CD8-positive, alpha-beta memory T cell (primary cell): ENCODE measurements at regions not wholly inside any gene's neighbourhood (a gene's known extent, or its start where the extent isn't known, plus 50 kb on each side); places are given as distances from the start of the nearest gene placed in this dataset.

Experiments
- CTCF ChIA-PET: fragments of 350-600 bp; sonication (Branson Sonifier 250); formaldehyde crosslinking; loops from one replicate; lab custom pipeline; 2021; ENCODE audit warnings: antibody characterized with exemption; lab: Charles Lee
- POLR2A ChIA-PET: fragments of 350-600 bp; sonication (Branson Sonifier 250); formaldehyde crosslinking; loops from one replicate; lab custom pipeline; 2021; ENCODE audit warnings: antibody characterized with exemption; lab: Charles Lee
- DNase-seq, 5 donors: peaks; one replicate each; pipeline versions ENCODE4 v3.0.0 to v3.0.0-alpha.2; 2020 to 2022; ENCODE audit warnings: mixed read lengths in 1 of 5
- H3K27ac ChIP-seq: one replicate; pipeline ENCODE4 v1.7.0; 2013; ENCODE audit warnings: low read depth, mild to moderate bottlenecking, low read length, moderate library complexity
- H3K27me3 ChIP-seq: 2 replicates; pipeline ENCODE4 v1.7.0; 2013; ENCODE audit warnings: low read length, mild to moderate bottlenecking; ENCODE audit not compliant: insufficient read depth, poor library complexity, severe bottlenecking
- H3K36me3 ChIP-seq: 2 replicates; pipeline ENCODE4 v1.7.0; 2013; ENCODE audit warnings: mild to moderate bottlenecking, low read length, moderate library complexity; ENCODE audit not compliant: insufficient read depth
- H3K4me1 ChIP-seq: 2 replicates; pipeline ENCODE4 v1.7.0; 2013; ENCODE audit warnings: mild to moderate bottlenecking, low read length, moderate library complexity; ENCODE audit not compliant: insufficient read depth
- H3K4me3 ChIP-seq: 2 replicates; pipeline ENCODE4 v1.7.0; 2013; ENCODE audit warnings: mild to moderate bottlenecking, low read length
- H3K9me3 ChIP-seq: 2 replicates; pipeline ENCODE4 v1.7.0; 2013; ENCODE audit warnings: mild to moderate bottlenecking, low read length
- H3K27ac Mint-ChIP-seq, 8 donors: one replicate each; pipeline ENCODE4 v1.8.0; 2020 to 2021; ENCODE audit warnings: mixed read lengths in 8 of 8, mild to moderate bottlenecking in 6 of 8, inconsistent platforms in 3 of 8, moderate library complexity in 3 of 8
- H3K27me3 Mint-ChIP-seq, 2 donors: one replicate each; pipeline ENCODE4 v1.8.0; 2020 to 2021; ENCODE audit warnings: mixed read lengths in 2 of 2, mild to moderate bottlenecking in 1 of 2, moderate library complexity in 1 of 2
- H3K36me3 Mint-ChIP-seq, 3 donors: one replicate each; pipeline ENCODE4 v1.8.0; 2020 to 2021; ENCODE audit warnings: mixed read lengths in 3 of 3, inconsistent platforms in 1 of 3, mild to moderate bottlenecking in 1 of 3
- H3K4me1 Mint-ChIP-seq, 3 donors: one replicate each; pipeline ENCODE4 v1.8.0; 2020 to 2021; ENCODE audit warnings: mixed read lengths in 3 of 3, inconsistent platforms in 1 of 3, mild to moderate bottlenecking in 1 of 3
- H3K4me3 Mint-ChIP-seq, 7 donors: one replicate each; pipeline ENCODE4 v1.8.0; 2020 to 2021; ENCODE audit warnings: mixed read lengths in 7 of 7, mild to moderate bottlenecking in 6 of 7, moderate library complexity in 4 of 7, inconsistent platforms in 2 of 7
- H3K9me3 Mint-ChIP-seq, 5 donors: one replicate each; pipeline ENCODE4 v1.8.0; 2020 to 2022; ENCODE audit warnings: mixed read lengths in 5 of 5, mild to moderate bottlenecking in 3 of 5, moderate library complexity in 2 of 5, inconsistent platforms in 1 of 5

GRCh38 chr5:29833394-29833793 lies 1360.1 kb upstream of the CDH6 start:
- no peak overlapping the region for H3K27ac Mint-ChIP-seq

GRCh38 chr5:29822521-29822920 lies 1371.0 kb upstream of the CDH6 start:
- DNase-seq, result no peak
- H3K27ac ChIP-seq, result no peak overlapping the region
- no peaks in the 10 kb centered on the region for H3K36me3 Mint-ChIP-seq
- no peak overlapping the region for H3K4me3 ChIP-seq
- H3K4me1 Mint-ChIP-seq, result no peaks in the 10 kb centered on the region
- POLR2A ChIA-PET, result no interaction called here
- peaks cover 0 to 45% (median 9%) of the 10 kb centered on the region in 5 donors for H3K9me3 Mint-ChIP-seq
- no peaks in the 10 kb centered on the region for H3K4me1 ChIP-seq
- H3K4me3 Mint-ChIP-seq, result no peak overlapping the region
- H3K27ac Mint-ChIP-seq, result no peak overlapping the region
- no peaks in the 10 kb centered on the region for H3K27me3 Mint-ChIP-seq
- CTCF ChIA-PET, result no interaction called here
- no peaks in the 10 kb centered on the region for H3K27me3 ChIP-seq
- no peaks in the 10 kb centered on the region for H3K36me3 ChIP-seq
- no peaks in the 10 kb centered on the region for H3K9me3 ChIP-seq

More at GRCh38 chr5:29833394-29833793, 1360.1 kb upstream of the CDH6 start:
- no peak overlapping the region for H3K27ac ChIP-seq
- Mint-ChIP-seq H3K36me3 (no peaks in the 10 kb centered on the region), H3K9me3 (peaks cover 4 to 48% (median 11%) of the 10 kb centered on the region in 5 donors), H3K4me3 (no peak overlapping the region), H3K27me3 (no peaks in the 10 kb centered on the region), H3K4me1 (no peaks in the 10 kb centered on the region)
- ChIA-PET POLR2A (no interaction called here), CTCF (no interaction called here)
- no peaks in the 10 kb centered on the region for H3K9me3 ChIP-seq
- no peaks in the 10 kb centered on the region for H3K4me1 ChIP-seq
- no peak for DNase-seq
- H3K4me3 ChIP-seq, result no peak overlapping the region
- no peaks in the 10 kb centered on the region for H3K36me3 ChIP-seq
- H3K27me3 ChIP-seq, result no peaks in the 10 kb centered on the region

GRCh38 chr5:29811914-29812679 lies 1381.4 kb upstream of the CDH6 start:
- no peak overlapping the region for H3K27ac Mint-ChIP-seq
- no peaks in the 10 kb centered on the region for H3K36me3 Mint-ChIP-seq
- no peaks in the 10 kb centered on the region for H3K4me1 Mint-ChIP-seq
- peaks cover 6 to 35% (median 10%) of the 10 kb centered on the region in 5 donors for H3K9me3 Mint-ChIP-seq
- Histone ChIP-seq H3K27ac (no peak overlapping the region), H3K4me1 (no peaks in the 10 kb centered on the region), H3K36me3 (no peaks in the 10 kb centered on the region), H3K9me3 (no peaks in the 10 kb centered on the region), H3K4me3 (no peak overlapping the region), H3K27me3 (no peaks in the 10 kb centered on the region)
- CTCF ChIA-PET, result no interaction called here
- no peak for DNase-seq
- H3K27me3 Mint-ChIP-seq, result no peaks in the 10 kb centered on the region
- POLR2A ChIA-PET, result no interaction called here
- H3K4me3 Mint-ChIP-seq, result no peak overlapping the region

- Mint-ChIP-seq H3K9me3 (peaks cover 4 to 28% (median 4%) of the 10 kb centered on the region in 5 donors), H3K4me1 (no peaks in the 10 kb centered on the region), H3K27ac (no peak overlapping the region), H3K36me3 (no peaks in the 10 kb centered on the region), H3K4me3 (no peak overlapping the region), H3K27me3 (no peaks in the 10 kb centered on the region)
- no peak for DNase-seq
- ChIA-PET CTCF (no interaction called here), POLR2A (no interaction called here)
- Histone ChIP-seq H3K36me3 (no peaks in the 10 kb centered on the region), H3K27me3 (no peaks in the 10 kb centered on the region), H3K4me3 (no peak overlapping the region), H3K4me1 (no peaks in the 10 kb centered on the region), H3K27ac (no peak overlapping the region), H3K9me3 (no peaks in the 10 kb centered on the region)
These were observed 1387.7 kb upstream of the CDH6 start for GRCh38 chr5:29805804-29806203.

- H3K27me3 Mint-ChIP-seq, result no peaks in the 10 kb centered on the region
- Histone ChIP-seq H3K27me3 (no peaks in the 10 kb centered on the region), H3K4me1 (no peaks in the 10 kb centered on the region), H3K27ac (no peak overlapping the region), H3K9me3 (no peaks in the 10 kb centered on the region), H3K4me3 (no peak overlapping the region), H3K36me3 (no peaks in the 10 kb centered on the region)
- CTCF ChIA-PET, result no interaction called here
- no peak for DNase-seq
- peaks cover 2 to 18% (median 11%) of the 10 kb centered on the region in 5 donors for H3K9me3 Mint-ChIP-seq
- POLR2A ChIA-PET, result no interaction called here
- no peak overlapping the region for H3K27ac Mint-ChIP-seq
- H3K36me3 Mint-ChIP-seq, result no peaks in the 10 kb centered on the region
- H3K4me3 Mint-ChIP-seq, result no peak overlapping the region
- H3K4me1 Mint-ChIP-seq, result no peaks in the 10 kb centered on the region
These were observed 1392.7 kb upstream of the CDH6 start for GRCh38 chr5:29800752-29801151.

GRCh38 chr5:29796013-29796412 lies 1397.5 kb upstream of the CDH6 start:
- no peak overlapping the region for H3K4me3 ChIP-seq
- ChIA-PET POLR2A (no interaction called here), CTCF (no interaction called here)
- H3K36me3 ChIP-seq, result no peaks in the 10 kb centered on the region
- Mint-ChIP-seq H3K4me3 (no peak overlapping the region), H3K9me3 (peaks cover under 1 to 19% (median 9%) of the 10 kb centered on the region in 5 donors), H3K27ac (no peak overlapping the region), H3K4me1 (no peaks in the 10 kb centered on the region), H3K27me3 (no peaks in the 10 kb centered on the region), H3K36me3 (no peaks in the 10 kb centered on the region)
- no peaks in the 10 kb centered on the region for H3K9me3 ChIP-seq
- no peak for DNase-seq
- H3K27ac ChIP-seq, result no peak overlapping the region
- H3K4me1 ChIP-seq, result no peaks in the 10 kb centered on the region
- H3K27me3 ChIP-seq, result no peaks in the 10 kb centered on the region

GRCh38 chr5:29795096-29795652 lies 1398.3 kb upstream of the CDH6 start:
- Histone ChIP-seq H3K4me1 (no peaks in the 10 kb centered on the region), H3K27ac (no peak overlapping the region), H3K9me3 (no peaks in the 10 kb centered on the region), H3K4me3 (no peak overlapping the region), H3K36me3 (no peaks in the 10 kb centered on the region), H3K27me3 (no peaks in the 10 kb centered on the region)
- H3K9me3 Mint-ChIP-seq, result peaks cover 0 to 12% (median 7%) of the 10 kb centered on the region in 5 donors
- ChIA-PET CTCF (no interaction called here), POLR2A (no interaction called here)
- DNase-seq, result no peak
- no peaks in the 10 kb centered on the region for H3K36me3 Mint-ChIP-seq
- no peak overlapping the region for H3K4me3 Mint-ChIP-seq
- no peaks in the 10 kb centered on the region for H3K27me3 Mint-ChIP-seq
- no peaks in the 10 kb centered on the region for H3K4me1 Mint-ChIP-seq
- no peak overlapping the region for H3K27ac Mint-ChIP-seq

- ChIA-PET POLR2A (no interaction called here), CTCF (no interaction called here)
- Histone ChIP-seq H3K9me3 (no peaks in the 10 kb centered on the region), H3K27ac (no peak overlapping the region), H3K4me1 (no peaks in the 10 kb centered on the region), H3K27me3 (no peaks in the 10 kb centered on the region), H3K4me3 (no peak overlapping the region), H3K36me3 (no peaks in the 10 kb centered on the region)
- Mint-ChIP-seq H3K27ac (no peak overlapping the region), H3K36me3 (no peaks in the 10 kb centered on the region), H3K4me3 (no peak overlapping the region), H3K9me3 (peaks cover under 1 to 13% (median 7%) of the 10 kb centered on the region in 5 donors), H3K27me3 (no peaks in the 10 kb centered on the region), H3K4me1 (no peaks in the 10 kb centered on the region)
- DNase-seq, result no peak
These were observed 1399.2 kb upstream of the CDH6 start for GRCh38 chr5:29794141-29794787.
